ENCODE measurements at regions not wholly inside any gene's neighbourhood (a gene's known extent, or its start where the extent isn't known, plus 50 kb on each side); places are given as distances from the start of the nearest gene placed in this dataset.

DNA sequence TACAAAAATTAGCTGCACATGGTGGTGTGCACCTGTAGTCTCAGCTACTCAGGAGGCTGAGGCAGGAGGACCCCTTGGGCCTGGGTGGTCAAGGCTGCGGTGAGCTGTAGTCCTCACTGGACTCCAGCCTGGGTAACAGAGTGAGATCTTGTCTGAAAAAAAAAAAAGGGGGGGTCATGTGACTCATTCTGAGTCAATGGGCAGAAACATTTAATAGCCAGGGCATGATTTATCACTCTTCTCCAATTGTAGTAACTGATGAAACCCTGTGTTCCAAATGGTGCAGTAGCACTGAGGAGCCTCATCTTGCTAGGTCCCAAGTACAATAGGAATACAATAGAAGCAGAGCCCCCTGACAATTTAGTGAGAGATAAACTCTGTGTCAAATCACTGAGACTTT is 78.9 kb upstream of the CCDC68 start:
- no peak for TF ChIP-seq POLR2A (IDR thresholded peaks at IDR 0.05)
- TF ChIP-seq CTCF (IDR thresholded peaks at IDR 0.05): no peak
